ENCODE measurements at regions not wholly inside any gene's neighbourhood (a gene's known extent, or its start where the extent isn't known, plus 50 kb on each side); places are given as distances from the start of the nearest gene placed in this dataset.

GRCh38 chr22:49480331-49480730 is 347.3 kb downstream of the BRD1 start:
- H3K4me3 ChIP-seq (ENCODE audit: low read depth in 1 of 5, low read length in 5 of 5), result no peak overlapping the region
- no peak overlapping the region for H3K9ac ChIP-seq (ENCODE audit: low read length in 5 of 5)
- H3K27ac ChIP-seq (ENCODE audit: low read depth, low read length), result no peak overlapping the region
- peaks cover 0 to 5% (median 0%) of the 10 kb centered on the region in 5 donors for H3K4me1 ChIP-seq (ENCODE audit: control insufficient read depth in 5 of 5, insufficient read depth in 5 of 5, low read length in 5 of 5)
- no peaks in the 10 kb centered on the region for H3K36me3 ChIP-seq (ENCODE audit: control insufficient read depth in 5 of 5, insufficient read depth in 5 of 5, low read length in 5 of 5)
- peaks cover 0 to 4% (median 0%) of the 10 kb centered on the region in 5 donors for H3K9me3 ChIP-seq (ENCODE audit: control insufficient read depth in 5 of 5, low read length in 5 of 5)
- peaks cover 0 to 32% (median 15%) of the 10 kb centered on the region in 5 donors for H3K27me3 ChIP-seq (ENCODE audit: control insufficient read depth in 5 of 5, insufficient read depth in 4 of 5, low read length in 5 of 5)

GRCh38 chr22:49479566-49479965 is 348.1 kb downstream of the BRD1 start:
- Histone ChIP-seq H3K9me3 (ENCODE audit: control insufficient read depth in 5 of 5, low read length in 5 of 5) (peaks cover 0 to 4% (median 0%) of the 10 kb centered on the region in 5 donors), H3K4me1 (ENCODE audit: control insufficient read depth in 5 of 5, insufficient read depth in 5 of 5, low read length in 5 of 5) (peaks cover 0 to 5% (median 0%) of the 10 kb centered on the region in 5 donors), H3K4me3 (ENCODE audit: low read depth in 1 of 5, low read length in 5 of 5) (no peak overlapping the region), H3K9ac (ENCODE audit: low read length in 5 of 5) (no peak overlapping the region), H3K36me3 (ENCODE audit: control insufficient read depth in 5 of 5, insufficient read depth in 5 of 5, low read length in 5 of 5) (no peaks in the 10 kb centered on the region), H3K27me3 (ENCODE audit: control insufficient read depth in 5 of 5, insufficient read depth in 4 of 5, low read length in 5 of 5) (peaks cover 0 to 32% (median 15%) of the 10 kb centered on the region in 5 donors), H3K27ac (ENCODE audit: low read depth, low read length) (no peak overlapping the region)

- H3K36me3 ChIP-seq (ENCODE audit: control insufficient read depth in 5 of 5, insufficient read depth in 5 of 5, low read length in 5 of 5), result no peaks in the 10 kb centered on the region
- H3K9me3 ChIP-seq (ENCODE audit: control insufficient read depth in 5 of 5, low read length in 5 of 5), result peaks cover 0 to 4% (median 0%) of the 10 kb centered on the region in 5 donors
- no peak overlapping the region for H3K9ac ChIP-seq (ENCODE audit: low read length in 5 of 5)
- peaks cover 0 to 3% (median 0%) of the 10 kb centered on the region in 5 donors for H3K4me1 ChIP-seq (ENCODE audit: control insufficient read depth in 5 of 5, insufficient read depth in 5 of 5, low read length in 5 of 5)
- H3K4me3 ChIP-seq (ENCODE audit: low read depth in 1 of 5, low read length in 5 of 5), result no peak overlapping the region
- peaks cover 0 to 12% (median 8%) of the 10 kb centered on the region in 5 donors for H3K27me3 ChIP-seq (ENCODE audit: control insufficient read depth in 5 of 5, insufficient read depth in 4 of 5, low read length in 5 of 5)
- H3K27ac ChIP-seq (ENCODE audit: low read depth, low read length), result no peak overlapping the region
Observed at GRCh38 chr22:49476800-49477400, 350.8 kb downstream of the BRD1 start.

GRCh38 chr22:49476176-49476575 is 351.5 kb downstream of the BRD1 start:
- Histone ChIP-seq H3K4me3 (ENCODE audit: low read depth in 1 of 5, low read length in 5 of 5) (no peak overlapping the region), H3K4me1 (ENCODE audit: control insufficient read depth in 5 of 5, insufficient read depth in 5 of 5, low read length in 5 of 5) (no peaks in the 10 kb centered on the region), H3K27ac (ENCODE audit: low read depth, low read length) (no peak overlapping the region), H3K36me3 (ENCODE audit: control insufficient read depth in 5 of 5, insufficient read depth in 5 of 5, low read length in 5 of 5) (no peaks in the 10 kb centered on the region), H3K9me3 (ENCODE audit: control insufficient read depth in 5 of 5, low read length in 5 of 5) (peaks cover 0 to 4% (median 0%) of the 10 kb centered on the region in 5 donors), H3K27me3 (ENCODE audit: control insufficient read depth in 5 of 5, insufficient read depth in 4 of 5, low read length in 5 of 5) (peaks cover 0 to 4% (median 1%) of the 10 kb centered on the region in 5 donors), H3K9ac (ENCODE audit: low read length in 5 of 5) (no peak overlapping the region)

- H3K27me3 ChIP-seq (ENCODE audit: control insufficient read depth in 5 of 5, insufficient read depth in 4 of 5, low read length in 5 of 5), result peaks cover 0 to 5% (median 3%) of the 10 kb centered on the region in 5 donors
- H3K9ac ChIP-seq (ENCODE audit: low read length in 5 of 5), result no peak overlapping the region
- no peaks in the 10 kb centered on the region for H3K4me1 ChIP-seq (ENCODE audit: control insufficient read depth in 5 of 5, insufficient read depth in 5 of 5, low read length in 5 of 5)
- peaks cover 0 to 4% (median 0%) of the 10 kb centered on the region in 5 donors for H3K9me3 ChIP-seq (ENCODE audit: control insufficient read depth in 5 of 5, low read length in 5 of 5)
- no peak overlapping the region for H3K27ac ChIP-seq (ENCODE audit: low read depth, low read length)
- no peak overlapping the region for H3K4me3 ChIP-seq (ENCODE audit: low read depth in 1 of 5, low read length in 5 of 5)
- no peaks in the 10 kb centered on the region for H3K36me3 ChIP-seq (ENCODE audit: control insufficient read depth in 5 of 5, insufficient read depth in 5 of 5, low read length in 5 of 5)
Observed at GRCh38 chr22:49475253-49475652, 352.4 kb downstream of the BRD1 start.

GRCh38 chr22:49473286-49473685 is 354.4 kb downstream of the BRD1 start:
- H3K36me3 ChIP-seq (ENCODE audit: control insufficient read depth in 5 of 5, insufficient read depth in 5 of 5, low read length in 5 of 5), result no peaks in the 10 kb centered on the region
- H3K27ac ChIP-seq (ENCODE audit: low read depth, low read length), result no peak overlapping the region
- peaks cover 0 to 4% (median 0%) of the 10 kb centered on the region in 5 donors for H3K9me3 ChIP-seq (ENCODE audit: control insufficient read depth in 5 of 5, low read length in 5 of 5)
- no peaks in the 10 kb centered on the region for H3K4me1 ChIP-seq (ENCODE audit: control insufficient read depth in 5 of 5, insufficient read depth in 5 of 5, low read length in 5 of 5)
- H3K9ac ChIP-seq (ENCODE audit: low read length in 5 of 5), result no peak overlapping the region
- peaks cover 0 to 19% (median 3%) of the 10 kb centered on the region in 5 donors for H3K27me3 ChIP-seq (ENCODE audit: control insufficient read depth in 5 of 5, insufficient read depth in 4 of 5, low read length in 5 of 5)
- no peak overlapping the region for H3K4me3 ChIP-seq (ENCODE audit: low read depth in 1 of 5, low read length in 5 of 5)

- Histone ChIP-seq H3K36me3 (ENCODE audit: control insufficient read depth in 5 of 5, insufficient read depth in 5 of 5, low read length in 5 of 5) (no peaks in the 10 kb centered on the region), H3K27me3 (ENCODE audit: control insufficient read depth in 5 of 5, insufficient read depth in 4 of 5, low read length in 5 of 5) (peaks cover 0 to 34% (median 3%) of the 10 kb centered on the region in 5 donors), H3K27ac (ENCODE audit: low read depth, low read length) (no peak overlapping the region), H3K4me1 (ENCODE audit: control insufficient read depth in 5 of 5, insufficient read depth in 5 of 5, low read length in 5 of 5) (no peaks in the 10 kb centered on the region), H3K9me3 (ENCODE audit: control insufficient read depth in 5 of 5, low read length in 5 of 5) (no peaks in the 10 kb centered on the region), H3K4me3 (ENCODE audit: low read depth in 1 of 5, low read length in 5 of 5) (no peak overlapping the region), H3K9ac (ENCODE audit: low read length in 5 of 5) (no peak overlapping the region)
Observed at GRCh38 chr22:49470741-49471503, 356.8 kb downstream of the BRD1 start.

GRCh38 chr22:49469896-49470740 is 357.6 kb downstream of the BRD1 start:
- no peak overlapping the region for H3K9ac ChIP-seq (ENCODE audit: low read length in 5 of 5)
- H3K9me3 ChIP-seq (ENCODE audit: control insufficient read depth in 5 of 5, low read length in 5 of 5), result no peaks in the 10 kb centered on the region
- H3K4me3 ChIP-seq (ENCODE audit: low read depth in 1 of 5, low read length in 5 of 5), result no peak overlapping the region
- H3K27ac ChIP-seq (ENCODE audit: low read depth, low read length), result no peak overlapping the region
- no peaks in the 10 kb centered on the region for H3K36me3 ChIP-seq (ENCODE audit: control insufficient read depth in 5 of 5, insufficient read depth in 5 of 5, low read length in 5 of 5)
- peaks cover 0 to 34% (median 5%) of the 10 kb centered on the region in 5 donors for H3K27me3 ChIP-seq (ENCODE audit: control insufficient read depth in 5 of 5, insufficient read depth in 4 of 5, low read length in 5 of 5)
- no peaks in the 10 kb centered on the region for H3K4me1 ChIP-seq (ENCODE audit: control insufficient read depth in 5 of 5, insufficient read depth in 5 of 5, low read length in 5 of 5)

GRCh38 chr22:49468487-49469198 is 359.0 kb downstream of the BRD1 start:
- H3K4me1 ChIP-seq (ENCODE audit: control insufficient read depth in 5 of 5, insufficient read depth in 5 of 5, low read length in 5 of 5), result peaks cover 0 to 2% (median 0%) of the 10 kb centered on the region in 5 donors
- H3K27me3 ChIP-seq (ENCODE audit: control insufficient read depth in 5 of 5, insufficient read depth in 4 of 5, low read length in 5 of 5), result peaks cover 0 to 38% (median 5%) of the 10 kb centered on the region in 5 donors
- H3K27ac ChIP-seq (ENCODE audit: low read depth, low read length), result no peak overlapping the region

More at GRCh38 chr22:49468487-49469198, 359.0 kb downstream of the BRD1 start:
- Histone ChIP-seq H3K36me3 (ENCODE audit: control insufficient read depth in 5 of 5, insufficient read depth in 5 of 5, low read length in 5 of 5) (no peaks in the 10 kb centered on the region), H3K9me3 (ENCODE audit: control insufficient read depth in 5 of 5, low read length in 5 of 5) (no peaks in the 10 kb centered on the region), H3K4me3 (ENCODE audit: low read depth in 1 of 5, low read length in 5 of 5) (no peak overlapping the region), H3K9ac (ENCODE audit: low read length in 5 of 5) (no peak overlapping the region)
